Right cardiac atrium (tissue), 5 donors: ENCODE measurements at regions not wholly inside any gene's neighbourhood (a gene's known extent, or its start where the extent isn't known, plus 50 kb on each side); places are given as distances from the start of the nearest gene placed in this dataset.

ENCODE experiments used
- ATAC-seq, 2 donors: fragments of 200-7000 bp; cut with Tn5 transposase; one replicate each; pipeline versions ENCODE4 v1.8.0 to v1.9.1; 2020; ENCODE audit warnings: moderate library complexity in 2 of 2, mild to moderate bottlenecking in 1 of 2
- DNase-seq, 3 donors: peaks; one replicate each; pipeline ENCODE4 v3.0.0-alpha.2; 2020
- H3K27ac ChIP-seq: one replicate; pipeline ENCODE4 v1.5.1; 2013; ENCODE audit warnings: mild to moderate bottlenecking, low read length, control low read depth, moderate library complexity
- H3K27me3 ChIP-seq: one replicate; pipeline ENCODE4 v1.6.1; 2013; ENCODE audit not compliant: control insufficient read depth, insufficient read depth
- H3K4me1 ChIP-seq: one replicate; pipeline ENCODE4 v1.6.1; 2013; ENCODE audit warnings: low read length; ENCODE audit not compliant: control insufficient read depth, insufficient read depth
- H3K4me3 ChIP-seq: one replicate; pipeline ENCODE4 v1.5.1; 2013; ENCODE audit warnings: low read length, control low read depth
- H3K9me3 ChIP-seq: one replicate; pipeline ENCODE4 v1.6.1; 2013; ENCODE audit warnings: low read length; ENCODE audit not compliant: control insufficient read depth
- WGBS: extraction: QIAGEN DNeasy Blood & Tissue Kit; methylation state at CpG from one replicate; pipeline ENCODE4 v1.1.7; 2013; 5-methylcytosine and 5-hydroxymethylcytosine counted together
- intact Hi-C, 4 donors: fragments of 100-400 bp; cut with DNase I; formaldehyde crosslinking; loops; one replicate each; pipeline versions ENCODE4 v1.11.0 to v1.14.0; 2022 to 2023
- donor health status: healthy with polysubstance abuse.
- donor health status: DM: no; HTN: yes; CAD: no.
- donor health status: DM: no; HTN: no; CAD: no.
- donor health status: DM: no; HTN: yes; CAD: no; lungs with severe emphysema.
- donor health status: DM: yes; HTN: yes; CAD: no.

- no peak for DNase-seq
- no peak overlapping the region for H3K4me3 ChIP-seq
- H3K27ac ChIP-seq = no peak overlapping the region
- 81% methylated on average over 8 of the region's 8 CpGs for WGBS
- no peaks in the 10 kb centered on the region for H3K27me3 ChIP-seq
- no peaks in the 10 kb centered on the region for H3K9me3 ChIP-seq
- H3K4me1 ChIP-seq = no peaks in the 10 kb centered on the region
- intact Hi-C loops = no loop called here
- no peak for ATAC-seq
These were observed 139.5 kb upstream of the NDUFV2 start for GRCh38 chr18:8962855-8963635.

- no peaks in the 10 kb centered on the region for H3K4me1 ChIP-seq
- no peaks in the 10 kb centered on the region for H3K9me3 ChIP-seq
- no peaks in the 10 kb centered on the region for H3K27me3 ChIP-seq
- DNase-seq = no peak
- H3K27ac ChIP-seq = no peak overlapping the region
- no peak for ATAC-seq
- intact Hi-C loops = no loop called here
- H3K4me3 ChIP-seq = no peak overlapping the region
These were observed 138.6 kb upstream of the NDUFV2 start for GRCh38 chr18:8963876-8964275.

- H3K9me3 ChIP-seq = no peaks in the 10 kb centered on the region
These were observed 137.1 kb upstream of the NDUFV2 start for GRCh38 chr18:8965398-8965797.

GRCh38 chr18:8966821-8967220 is 135.7 kb upstream of the NDUFV2 start:
- Histone ChIP-seq H3K4me1 (no peaks in the 10 kb centered on the region), H3K27ac (no peak overlapping the region), H3K4me3 (no peak overlapping the region), H3K27me3 (no peaks in the 10 kb centered on the region), H3K9me3 (no peaks in the 10 kb centered on the region)
- intact Hi-C loops = no loop called here
- DNase-seq (no peak), ATAC-seq (no peak)
- 84% methylated on average over 3 of the region's 3 CpGs for whole genome bisulfite sequencing

More at GRCh38 chr18:8965398-8965797, 137.1 kb upstream of the NDUFV2 start:
- DNase-seq (no peak), ATAC-seq (no peak)
- no peaks in the 10 kb centered on the region for H3K27me3 ChIP-seq
- no peak overlapping the region for H3K27ac ChIP-seq
- intact Hi-C loops = no loop called here
- no peak overlapping the region for H3K4me3 ChIP-seq
- no peaks in the 10 kb centered on the region for H3K4me1 ChIP-seq
- 50% methylated on average over 8 of the region's 8 CpGs for WGBS

GRCh38 chr18:8967573-8967972 is 134.9 kb upstream of the NDUFV2 start:
- intact Hi-C loops = no loop called here
- DNase-seq (no peak), ATAC-seq (no peak)
- Histone ChIP-seq H3K27me3 (no peaks in the 10 kb centered on the region), H3K27ac (no peak overlapping the region), H3K4me1 (no peaks in the 10 kb centered on the region), H3K4me3 (no peak overlapping the region), H3K9me3 (no peaks in the 10 kb centered on the region)
- WGBS = 94% methylated on average over 6 of the region's 6 CpGs

GRCh38 chr18:8969639-8970390 is 132.7 kb upstream of the NDUFV2 start:
- WGBS = 58% methylated on average over 4 of the region's 4 CpGs
- H3K9me3 ChIP-seq = no peaks in the 10 kb centered on the region
- intact Hi-C loops = no loop called here

GRCh38 chr18:8970843-8971242 is 131.7 kb upstream of the NDUFV2 start:
- DNase-seq (no peak), ATAC-seq (no peak)
- 88% methylated on average over 6 of the region's 6 CpGs for WGBS
- no peaks in the 10 kb centered on the region for H3K9me3 ChIP-seq
- no peaks in the 10 kb centered on the region for H3K27me3 ChIP-seq
- intact Hi-C loops = no loop called here
- no peak overlapping the region for H3K27ac ChIP-seq
- H3K4me3 ChIP-seq = no peak overlapping the region
- no peaks in the 10 kb centered on the region for H3K4me1 ChIP-seq

More at GRCh38 chr18:8969639-8970390, 132.7 kb upstream of the NDUFV2 start:
- no peaks in the 10 kb centered on the region for H3K4me1 ChIP-seq
- ATAC-seq (no peak), DNase-seq (no peak)
- H3K4me3 ChIP-seq = no peak overlapping the region
- no peak overlapping the region for H3K27ac ChIP-seq
- no peaks in the 10 kb centered on the region for H3K27me3 ChIP-seq

- DNase-seq (no peak), ATAC-seq (no peak)
- Histone ChIP-seq H3K9me3 (no peaks in the 10 kb centered on the region), H3K4me1 (no peaks in the 10 kb centered on the region), H3K27ac (no peak overlapping the region), H3K27me3 (no peaks in the 10 kb centered on the region), H3K4me3 (no peak overlapping the region)
- 74% methylated on average over 7 of the region's 7 CpGs for WGBS
- intact Hi-C loops = no loop called here
These were observed 130.4 kb upstream of the NDUFV2 start for GRCh38 chr18:8972116-8972515.

- WGBS = 90% methylated on average over 4 of the region's 4 CpGs
- Histone ChIP-seq H3K4me3 (no peak overlapping the region), H3K27ac (no peak overlapping the region), H3K4me1 (no peaks in the 10 kb centered on the region), H3K27me3 (no peaks in the 10 kb centered on the region), H3K9me3 (no peaks in the 10 kb centered on the region)
- DNase-seq (no peak), ATAC-seq (no peak)
- intact Hi-C loops = no loop called here
These were observed 128.2 kb upstream of the NDUFV2 start for GRCh38 chr18:8974279-8974678.

- H3K9me3 ChIP-seq = no peaks in the 10 kb centered on the region
- H3K4me1 ChIP-seq = no peaks in the 10 kb centered on the region
- WGBS = 69% methylated on average over 2 of the region's 2 CpGs
- no peaks in the 10 kb centered on the region for H3K27me3 ChIP-seq
- DNase-seq (no peak), ATAC-seq (no peak)
- intact Hi-C loops = no loop called here
- no peak overlapping the region for H3K4me3 ChIP-seq
- H3K27ac ChIP-seq = no peak overlapping the region
These were observed 127.8 kb upstream of the NDUFV2 start for GRCh38 chr18:8974696-8975095.

- H3K27me3 ChIP-seq = no peaks in the 10 kb centered on the region
- intact Hi-C loops = no loop called here
- H3K27ac ChIP-seq = no peak overlapping the region
- 77% methylated on average over 7 of the region's 7 CpGs for WGBS
- H3K9me3 ChIP-seq = no peaks in the 10 kb centered on the region
- ATAC-seq = no peak
- no peak overlapping the region for H3K4me3 ChIP-seq
- no peaks in the 10 kb centered on the region for H3K4me1 ChIP-seq
- no peak for DNase-seq
These were observed 126.9 kb upstream of the NDUFV2 start for GRCh38 chr18:8975624-8976023.
